Prostate gland (tissue), 2 donors: ENCODE measurements at regions not wholly inside any gene's neighbourhood (a gene's known extent, or its start where the extent isn't known, plus 50 kb on each side); places are given as distances from the start of the nearest gene placed in this dataset.

ENCODE experiments used
- POLR2A ChIP-seq: fragments of 450-650 bp; IDR thresholded peaks from one replicate; pipeline ENCODE4 v1.6.1; 2016; ENCODE audit warnings: antibody characterized with exemption, mild to moderate bottlenecking
- POLR2AphosphoS5 ChIP-seq: sonication (generic); formaldehyde crosslinking; IDR thresholded peaks from one replicate; pipeline ENCODE4 v1.6.1; 2017; ENCODE audit warnings: antibody characterized with exemption
- TF ChIP-seq, protein P1 (sequence below), 4 experiments: fragments of 200-600 bp in 2 of 4; fragments of 450-650 bp in 2 of 4; sonication (generic) in 2 of 4; IDR thresholded peaks; 1 replicate in 3 of 4; 2 replicates in 1 of 4; pipeline ENCODE4 v1.5.1; 2016 to 2019; ENCODE audit warnings: antibody characterized with exemption in 4 of 4, mild to moderate bottlenecking in 2 of 4, moderate library complexity in 2 of 4

DNA sequence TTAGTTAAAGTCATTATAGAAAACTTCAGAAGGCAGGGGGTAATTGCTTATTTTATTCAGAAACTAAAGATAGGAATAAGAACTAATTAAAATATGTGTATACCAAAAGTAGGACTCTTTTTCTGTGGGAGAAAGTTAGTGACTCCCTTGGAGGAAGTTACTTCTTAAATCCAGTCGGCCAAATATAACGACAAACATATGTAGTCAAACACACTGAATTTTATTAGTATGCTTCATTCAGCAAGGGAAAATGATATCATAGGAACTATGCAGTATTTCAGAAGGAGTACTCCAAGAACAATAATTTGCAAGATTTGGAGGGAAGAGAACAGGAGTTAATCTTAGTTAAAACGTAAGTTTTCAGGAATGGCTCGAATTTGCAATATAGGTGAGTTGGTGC lies 432.6 kb downstream of the CYLC2 start:
- TF ChIP-seq, protein P1, sequence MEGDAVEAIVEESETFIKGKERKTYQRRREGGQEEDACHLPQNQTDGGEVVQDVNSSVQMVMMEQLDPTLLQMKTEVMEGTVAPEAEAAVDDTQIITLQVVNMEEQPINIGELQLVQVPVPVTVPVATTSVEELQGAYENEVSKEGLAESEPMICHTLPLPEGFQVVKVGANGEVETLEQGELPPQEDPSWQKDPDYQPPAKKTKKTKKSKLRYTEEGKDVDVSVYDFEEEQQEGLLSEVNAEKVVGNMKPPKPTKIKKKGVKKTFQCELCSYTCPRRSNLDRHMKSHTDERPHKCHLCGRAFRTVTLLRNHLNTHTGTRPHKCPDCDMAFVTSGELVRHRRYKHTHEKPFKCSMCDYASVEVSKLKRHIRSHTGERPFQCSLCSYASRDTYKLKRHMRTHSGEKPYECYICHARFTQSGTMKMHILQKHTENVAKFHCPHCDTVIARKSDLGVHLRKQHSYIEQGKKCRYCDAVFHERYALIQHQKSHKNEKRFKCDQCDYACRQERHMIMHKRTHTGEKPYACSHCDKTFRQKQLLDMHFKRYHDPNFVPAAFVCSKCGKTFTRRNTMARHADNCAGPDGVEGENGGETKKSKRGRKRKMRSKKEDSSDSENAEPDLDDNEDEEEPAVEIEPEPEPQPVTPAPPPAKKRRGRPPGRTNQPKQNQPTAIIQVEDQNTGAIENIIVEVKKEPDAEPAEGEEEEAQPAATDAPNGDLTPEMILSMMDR (IDR thresholded peaks at IDR 0.05), result no peak
- TF ChIP-seq POLR2A, result no peak
- no peak for TF ChIP-seq POLR2AphosphoS5
